ENCODE measurements at regions not wholly inside any gene's neighbourhood (a gene's known extent, or its start where the extent isn't known, plus 50 kb on each side); places are given as distances from the start of the nearest gene placed in this dataset.

DNA sequence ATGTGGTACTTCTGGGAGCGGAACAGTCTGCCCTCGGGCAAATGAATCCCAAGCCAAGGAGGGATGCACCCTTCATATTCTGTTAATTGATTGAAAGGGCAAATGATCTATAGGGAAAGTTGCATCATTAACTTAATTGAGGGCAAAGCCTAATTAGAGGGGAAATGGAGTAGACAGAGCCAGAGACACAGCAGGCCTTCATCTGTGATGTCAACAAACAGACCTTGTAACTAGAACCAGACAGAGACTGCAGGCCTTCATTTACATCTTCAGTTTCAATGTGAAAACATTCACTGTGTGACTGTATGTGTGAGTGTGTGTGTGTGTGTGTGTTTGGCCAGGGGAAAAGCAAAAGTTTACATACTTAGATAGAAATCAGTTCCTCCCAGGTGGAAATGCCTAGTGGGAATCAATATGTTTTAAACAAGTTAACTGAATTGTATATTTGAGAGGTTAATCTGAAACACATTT lies 126.4 kb downstream of the SPRY2 start:
- no peak for TF ChIP-seq POLR2A (IDR thresholded peaks at IDR 0.05; ENCODE audit: low read depth)
- TF ChIP-seq CTCF (IDR thresholded peaks at IDR 0.05): no peak

Data from esophagus muscularis mucosa (tissue), 3 donors.